ENCODE measurements at regions not wholly inside any gene's neighbourhood (a gene's known extent, or its start where the extent isn't known, plus 50 kb on each side); places are given as distances from the start of the nearest gene placed in this dataset.

DNA sequence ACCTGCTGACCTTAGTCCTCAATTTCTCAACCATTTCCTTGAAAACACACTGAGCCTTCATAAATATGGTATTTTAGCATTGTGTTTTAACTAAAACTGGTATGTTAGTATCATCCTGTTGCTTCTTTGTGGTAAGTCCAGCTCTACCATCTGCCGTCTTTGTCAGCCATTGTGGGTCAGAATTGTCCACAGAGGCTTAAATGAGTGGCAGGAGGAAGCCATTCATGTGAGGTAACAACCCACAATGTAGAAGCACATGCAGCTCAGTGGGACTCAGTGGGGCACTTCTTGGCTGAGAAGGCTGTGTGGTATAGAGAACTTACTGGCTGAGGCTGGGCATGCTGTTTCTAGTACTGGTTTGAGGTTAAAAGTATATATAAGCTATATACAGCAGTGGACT is 149.2 kb upstream of the NR3C1 start:
- Histone ChIP-seq H3K4me1 (replicated peaks in 1 of 2; ENCODE audit: control insufficient read depth in 2 of 2, insufficient read depth in 2 of 2, low read length in 2 of 2) (no peaks in the 10 kb centered on the region), H4K20me1 (replicated peaks; ENCODE audit: control insufficient read depth, insufficient read depth, low read length) (no peaks in the 10 kb centered on the region), H3K36me3 (ENCODE audit: control insufficient read depth, insufficient read depth, low read length) (no peaks in the 10 kb centered on the region), H3K27me3 (ENCODE audit: control insufficient read depth in 2 of 2, insufficient read depth in 2 of 2, low read length in 2 of 2) (no peaks in the 10 kb centered on the region; a peak in 1 of 5 replicates), H3K79me2 (ENCODE audit: control insufficient read depth, insufficient read depth, low read length) (no peaks in the 10 kb centered on the region), H3K27ac (ENCODE audit: extremely low read depth, low read depth, low read length) (no peak overlapping the region), H3K9ac (ENCODE audit: insufficient read depth in 1 of 2, low read depth in 2 of 2, low read length in 2 of 2) (no peak overlapping the region), H3K9me1 (ENCODE audit: control insufficient read depth, insufficient read depth, low read length) (no peaks in the 10 kb centered on the region), H3K9me3 (replicated peaks; ENCODE audit: control insufficient read depth, insufficient read depth, low read depth, low read length) (no peaks in the 10 kb centered on the region), H3K4me3 (no peak overlapping the region), H2AFZ (ENCODE audit: low read depth, low read length) (no peak overlapping the region), H3K4me2 (ENCODE audit: insufficient read depth, low read length) (no peak overlapping the region)
- intact Hi-C loops (cut with micrococcal nuclease) (no loop called here), in situ Hi-C loops (cut with MboI) (no loop called here)
- no peak for TF ChIP-seq YY1 (IDR thresholded peaks at IDR 0.05; ENCODE audit: borderline replicate concordance in 1 of 3, control insufficient read depth in 1 of 3, extremely low read depth in 1 of 3, insufficient read depth in 3 of 3, insufficient read length in 1 of 3, insufficient replicate concordance in 2 of 3, low read depth in 1 of 3, low read length in 2 of 3)
- TF ChIP-seq NFE2L1 (tag; IDR thresholded peaks at IDR 0.05; ENCODE audit: borderline replicate concordance, low read depth): no peak
- no peak for TF ChIP-seq ELF2 (CRISPR knock-in tag; IDR thresholded peaks at IDR 0.05)
- no peak for TF ChIP-seq JUN (IDR thresholded peaks at IDR 0.05; ENCODE audit: borderline replicate concordance, low read depth, low read length)
- no peak for TF ChIP-seq JUN (CRISPR knock-in tag; IDR thresholded peaks at IDR 0.05; ENCODE audit: borderline replicate concordance)
- TF ChIP-seq BRF1 (IDR thresholded peaks at IDR 0.05; ENCODE audit: borderline replicate concordance, extremely low read depth, insufficient read length): no peak
- no peak for TF ChIP-seq WHSC1 (IDR thresholded peaks at IDR 0.05; ENCODE audit: low read length)
- TF ChIP-seq HDGF (IDR thresholded peaks at IDR 0.05): no peak
- TF ChIP-seq ZKSCAN3 (CRISPR knock-in tag; IDR thresholded peaks at IDR 0.05): no peak
- no peak for TF ChIP-seq SP2 (IDR thresholded peaks at IDR 0.05; ENCODE audit: extremely low read depth, low read depth, low read length, poor library complexity, severe bottlenecking)
- TF ChIP-seq, protein P1, sequence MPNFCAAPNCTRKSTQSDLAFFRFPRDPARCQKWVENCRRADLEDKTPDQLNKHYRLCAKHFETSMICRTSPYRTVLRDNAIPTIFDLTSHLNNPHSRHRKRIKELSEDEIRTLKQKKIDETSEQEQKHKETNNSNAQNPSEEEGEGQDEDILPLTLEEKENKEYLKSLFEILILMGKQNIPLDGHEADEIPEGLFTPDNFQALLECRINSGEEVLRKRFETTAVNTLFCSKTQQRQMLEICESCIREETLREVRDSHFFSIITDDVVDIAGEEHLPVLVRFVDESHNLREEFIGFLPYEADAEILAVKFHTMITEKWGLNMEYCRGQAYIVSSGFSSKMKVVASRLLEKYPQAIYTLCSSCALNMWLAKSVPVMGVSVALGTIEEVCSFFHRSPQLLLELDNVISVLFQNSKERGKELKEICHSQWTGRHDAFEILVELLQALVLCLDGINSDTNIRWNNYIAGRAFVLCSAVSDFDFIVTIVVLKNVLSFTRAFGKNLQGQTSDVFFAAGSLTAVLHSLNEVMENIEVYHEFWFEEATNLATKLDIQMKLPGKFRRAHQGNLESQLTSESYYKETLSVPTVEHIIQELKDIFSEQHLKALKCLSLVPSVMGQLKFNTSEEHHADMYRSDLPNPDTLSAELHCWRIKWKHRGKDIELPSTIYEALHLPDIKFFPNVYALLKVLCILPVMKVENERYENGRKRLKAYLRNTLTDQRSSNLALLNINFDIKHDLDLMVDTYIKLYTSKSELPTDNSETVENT (CRISPR knock-in tag; IDR thresholded peaks at IDR 0.05): no peak
- TF ChIP-seq ZKSCAN1 (IDR thresholded peaks at IDR 0.05; ENCODE audit: low read depth, low read length): no peak
- TF ChIP-seq NFIC (IDR thresholded peaks at IDR 0.05): no peak
- no peak for TF ChIP-seq ZNF197 (CRISPR knock-in tag; IDR thresholded peaks at IDR 0.05; ENCODE audit: low read depth)
- TF ChIP-seq SAFB (IDR thresholded peaks at IDR 0.05; ENCODE audit: borderline replicate concordance, low read depth, low read length): no peak
- TF ChIP-seq GTF2A2 (tag; IDR thresholded peaks at IDR 0.05): no peak
- no peak for TF ChIP-seq PYGO2 (tag; IDR thresholded peaks at IDR 0.05)
- TF ChIP-seq, protein P2, sequence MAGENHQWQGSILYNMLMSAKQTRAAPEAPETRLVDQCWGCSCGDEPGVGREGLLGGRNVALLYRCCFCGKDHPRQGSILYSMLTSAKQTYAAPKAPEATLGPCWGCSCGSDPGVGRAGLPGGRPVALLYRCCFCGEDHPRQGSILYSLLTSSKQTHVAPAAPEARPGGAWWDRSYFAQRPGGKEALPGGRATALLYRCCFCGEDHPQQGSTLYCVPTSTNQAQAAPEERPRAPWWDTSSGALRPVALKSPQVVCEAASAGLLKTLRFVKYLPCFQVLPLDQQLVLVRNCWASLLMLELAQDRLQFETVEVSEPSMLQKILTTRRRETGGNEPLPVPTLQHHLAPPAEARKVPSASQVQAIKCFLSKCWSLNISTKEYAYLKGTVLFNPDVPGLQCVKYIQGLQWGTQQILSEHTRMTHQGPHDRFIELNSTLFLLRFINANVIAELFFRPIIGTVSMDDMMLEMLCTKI (IDR thresholded peaks at IDR 0.05; ENCODE audit: partially characterized antibody): no peak
- CTCF ChIA-PET (ENCODE audit: low intra/inter-chr PET ratio): no interaction called here
- whole genome bisulfite sequencing (ENCODE audit: insufficient coverage, low coverage, missing lambda C conversion rate): 0% methylated on average over 1 of the region's 1 CpG
- DNase-seq (ENCODE audit: extremely low read depth in 1 of 4, low spot score in 3 of 4): no peak
- POLR2A ChIA-PET: interaction anchor here (0.6 kb wide), 1 partner anchor 529 kb away, joined by 3 read pairs; no protein-coding TSS in a partner anchor
- ATAC-seq: no peak
- no TSS peak for BruUV-seq (replicated peaks)
- no peak for FAIRE-seq

All from K562 (cell line).